Liver (tissue), 8 donors: ENCODE measurements at regions not wholly inside any gene's neighbourhood (a gene's known extent, or its start where the extent isn't known, plus 50 kb on each side); places are given as distances from the start of the nearest gene placed in this dataset.

Experiments used
- DNase-seq: peaks from one replicate; pipeline ENCODE4 v3.0.0-alpha.2; 2017; ENCODE audit warnings: low spot score
- H3K27ac ChIP-seq, 2 donors: one replicate each; pipeline ENCODE4 v1.7.0; 2013; ENCODE audit warnings: inconsistent platforms in 2 of 2, low read length in 2 of 2, control low read depth in 1 of 2, low read depth in 1 of 2, mild to moderate bottlenecking in 1 of 2
- H3K27me3 ChIP-seq, 4 donors: one replicate each; pipeline versions ENCODE4 v1.6.1 to v1.7.0; 2013; ENCODE audit warnings: low read length in 3 of 4, inconsistent platforms in 1 of 4, mild to moderate bottlenecking in 1 of 4, moderate library complexity in 1 of 4; ENCODE audit not compliant: control insufficient read depth in 4 of 4, insufficient read depth in 4 of 4
- H3K36me3 ChIP-seq, 4 donors: one replicate each; pipeline versions ENCODE4 v1.6.1 to v1.7.0; 2013; ENCODE audit warnings: low read length in 3 of 4, mild to moderate bottlenecking in 3 of 4, low read depth in 1 of 4, moderate library complexity in 1 of 4; ENCODE audit not compliant: control insufficient read depth in 4 of 4, insufficient read depth in 3 of 4
- H3K4me1 ChIP-seq, 4 donors: one replicate each; pipeline versions ENCODE4 v1.6.1 to v1.7.0; 2013; ENCODE audit warnings: low read length in 3 of 4, mild to moderate bottlenecking in 3 of 4, moderate library complexity in 1 of 4; ENCODE audit not compliant: control insufficient read depth in 4 of 4, insufficient read depth in 4 of 4
- H3K4me3 ChIP-seq, 3 donors: one replicate each; pipeline versions ENCODE4 v1.6.1 to v1.7.0; 2013; ENCODE audit warnings: low read length in 3 of 3, control low read depth in 1 of 3, low read depth in 1 of 3, mild to moderate bottlenecking in 1 of 3
- H3K9ac ChIP-seq, 2 donors: one replicate each; pipeline ENCODE4 v1.7.0; 2013; ENCODE audit warnings: low read length in 2 of 2, mild to moderate bottlenecking in 2 of 2, moderate library complexity in 2 of 2, control low read depth in 1 of 2, low read depth in 1 of 2
- H3K9me3 ChIP-seq, 4 donors: one replicate each; pipeline versions ENCODE4 v1.6.1 to v1.7.0; 2013; ENCODE audit warnings: low read length in 3 of 4; ENCODE audit not compliant: control insufficient read depth in 4 of 4
- ATF3 ChIP-seq: IDR thresholded peaks from 2 replicates; pipeline ENCODE4 v1.6.1; 2016; ENCODE audit warnings: antibody characterized with exemption
- EGR1 ChIP-seq, 2 donors: IDR thresholded peaks; 2 replicates each; pipeline ENCODE4 v1.6.1; 2016 to 2018; ENCODE audit warnings: antibody characterized with exemption in 2 of 2, low read depth in 2 of 2
- FOXA1 ChIP-seq: IDR thresholded peaks from 2 replicates; pipeline ENCODE4 v1.6.1; 2016; ENCODE audit warnings: antibody characterized with exemption
- FOXA2 ChIP-seq: IDR thresholded peaks from 2 replicates; pipeline ENCODE4 v1.6.1; 2016; ENCODE audit warnings: antibody characterized with exemption
- GABPA ChIP-seq, 2 donors: IDR thresholded peaks in 1 of 2; conservative IDR thresholded peaks in 1 of 2; 2 replicates each; pipeline ENCODE4 v1.6.1; 2016; ENCODE audit warnings: antibody characterized with exemption in 2 of 2, mild to moderate bottlenecking in 1 of 2, moderate library complexity in 1 of 2
- HNF4A ChIP-seq, 2 donors: conservative IDR thresholded peaks; 2 replicates each; pipeline ENCODE4 v1.6.1; 2016; ENCODE audit warnings: antibody characterized with exemption in 2 of 2, mild to moderate bottlenecking in 2 of 2
- HNF4G ChIP-seq: IDR thresholded peaks from 2 replicates; pipeline ENCODE4 v1.6.1; 2016; ENCODE audit warnings: antibody characterized with exemption
- JUND ChIP-seq, 2 donors: IDR thresholded peaks; 2 replicates each; pipeline ENCODE4 v1.6.1; 2016; ENCODE audit warnings: antibody characterized with exemption in 2 of 2
- NR2F2 ChIP-seq: IDR thresholded peaks from 2 replicates; pipeline ENCODE4 v1.6.1; 2016; ENCODE audit warnings: antibody characterized with exemption
- RAD21 ChIP-seq, 2 donors: IDR thresholded peaks; 2 replicates each; pipeline ENCODE4 v1.6.1; 2016; ENCODE audit warnings: antibody characterized with exemption in 2 of 2, mild to moderate bottlenecking in 2 of 2
- REST ChIP-seq: IDR thresholded peaks from 2 replicates; pipeline ENCODE4 v1.6.1; 2016; ENCODE audit warnings: antibody characterized with exemption, mild to moderate bottlenecking
- RXRA ChIP-seq, 2 donors: IDR thresholded peaks; 2 replicates each; pipeline ENCODE4 v1.6.1; 2017 to 2018; ENCODE audit warnings: antibody characterized with exemption in 2 of 2, mild to moderate bottlenecking in 1 of 2
- SP1 ChIP-seq: IDR thresholded peaks from 2 replicates; pipeline ENCODE4 v1.6.1; 2018; ENCODE audit warnings: antibody characterized with exemption, mild to moderate bottlenecking
- TAF1 ChIP-seq: conservative IDR thresholded peaks from 2 replicates; pipeline ENCODE4 v1.6.1; 2016; ENCODE audit warnings: antibody characterized with exemption, mild to moderate bottlenecking
- YY1 ChIP-seq: IDR thresholded peaks from 2 replicates; pipeline ENCODE4 v1.6.1; 2016; ENCODE audit warnings: antibody characterized with exemption, mild to moderate bottlenecking
- WGBS: extraction: QIAGEN DNeasy Blood & Tissue Kit; methylation state at CpG from one replicate; pipeline ENCODE4 v1.1.7; 2013; 5-methylcytosine and 5-hydroxymethylcytosine counted together
- TF ChIP-seq, protein P1 (sequence below): IDR thresholded peaks from 2 replicates; pipeline ENCODE4 v1.6.1; 2016; ENCODE audit warnings: antibody characterized with exemption
- TF ChIP-seq, protein P2 (sequence below): fragments of 150-350 bp; IDR thresholded peaks from 2 replicates; pipeline ENCODE4 v1.5.1; 2017; ENCODE audit warnings: improper control_type of control experiment, low read depth, low read length; ENCODE audit not compliant: missing input control
- TF ChIP-seq, protein P3 (sequence below): IDR thresholded peaks from 2 replicates; pipeline ENCODE4 v1.6.1; 2016; ENCODE audit warnings: antibody characterized with exemption
- donor health status: healthy.
- donor health status: healthy.
- donor health status: healthy.
- donor health status: healthy.
- donor health status: healthy.

- Histone ChIP-seq H3K36me3 (no peaks in the 10 kb centered on the region), H3K4me1 (no peaks in the 10 kb centered on the region), H3K9ac (no peak overlapping the region), H3K27ac (no peak overlapping the region), H3K9me3 (no peaks in the 10 kb centered on the region), H3K27me3 (no peaks in the 10 kb centered on the region), H3K4me3 (no peak overlapping the region)
- DNase-seq: no peak
- TF ChIP-seq EGR1 (IDR thresholded peaks at IDR 0.05; ENCODE audit: low read depth in 2 of 2) (no peak), NR2F2 (no peak), HNF4G (no peak), RAD21 (IDR thresholded peaks at IDR 0.05) (no peak), JUND (IDR thresholded peaks at IDR 0.05) (no peak), RXRA (IDR thresholded peaks at IDR 0.05) (no peak), TAF1 (no peak), SP1 (no peak), YY1 (no peak), HNF4A (conservative IDR thresholded peaks at IDR 0.05) (no peak), FOXA1 (no peak), FOXA2 (no peak), GABPA (IDR thresholded peaks at IDR 0.05 in 1 of 2, conservative IDR thresholded peaks at IDR 0.05 in 1 of 2) (no peak), ATF3 (no peak), REST (no peak)
- TF ChIP-seq, protein P1, sequence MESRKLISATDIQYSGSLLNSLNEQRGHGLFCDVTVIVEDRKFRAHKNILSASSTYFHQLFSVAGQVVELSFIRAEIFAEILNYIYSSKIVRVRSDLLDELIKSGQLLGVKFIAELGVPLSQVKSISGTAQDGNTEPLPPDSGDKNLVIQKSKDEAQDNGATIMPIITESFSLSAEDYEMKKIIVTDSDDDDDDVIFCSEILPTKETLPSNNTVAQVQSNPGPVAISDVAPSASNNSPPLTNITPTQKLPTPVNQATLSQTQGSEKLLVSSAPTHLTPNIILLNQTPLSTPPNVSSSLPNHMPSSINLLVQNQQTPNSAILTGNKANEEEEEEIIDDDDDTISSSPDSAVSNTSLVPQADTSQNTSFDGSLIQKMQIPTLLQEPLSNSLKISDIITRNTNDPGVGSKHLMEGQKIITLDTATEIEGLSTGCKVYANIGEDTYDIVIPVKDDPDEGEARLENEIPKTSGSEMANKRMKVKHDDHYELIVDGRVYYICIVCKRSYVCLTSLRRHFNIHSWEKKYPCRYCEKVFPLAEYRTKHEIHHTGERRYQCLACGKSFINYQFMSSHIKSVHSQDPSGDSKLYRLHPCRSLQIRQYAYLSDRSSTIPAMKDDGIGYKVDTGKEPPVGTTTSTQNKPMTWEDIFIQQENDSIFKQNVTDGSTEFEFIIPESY: no peak
- TF ChIP-seq, protein P2, sequence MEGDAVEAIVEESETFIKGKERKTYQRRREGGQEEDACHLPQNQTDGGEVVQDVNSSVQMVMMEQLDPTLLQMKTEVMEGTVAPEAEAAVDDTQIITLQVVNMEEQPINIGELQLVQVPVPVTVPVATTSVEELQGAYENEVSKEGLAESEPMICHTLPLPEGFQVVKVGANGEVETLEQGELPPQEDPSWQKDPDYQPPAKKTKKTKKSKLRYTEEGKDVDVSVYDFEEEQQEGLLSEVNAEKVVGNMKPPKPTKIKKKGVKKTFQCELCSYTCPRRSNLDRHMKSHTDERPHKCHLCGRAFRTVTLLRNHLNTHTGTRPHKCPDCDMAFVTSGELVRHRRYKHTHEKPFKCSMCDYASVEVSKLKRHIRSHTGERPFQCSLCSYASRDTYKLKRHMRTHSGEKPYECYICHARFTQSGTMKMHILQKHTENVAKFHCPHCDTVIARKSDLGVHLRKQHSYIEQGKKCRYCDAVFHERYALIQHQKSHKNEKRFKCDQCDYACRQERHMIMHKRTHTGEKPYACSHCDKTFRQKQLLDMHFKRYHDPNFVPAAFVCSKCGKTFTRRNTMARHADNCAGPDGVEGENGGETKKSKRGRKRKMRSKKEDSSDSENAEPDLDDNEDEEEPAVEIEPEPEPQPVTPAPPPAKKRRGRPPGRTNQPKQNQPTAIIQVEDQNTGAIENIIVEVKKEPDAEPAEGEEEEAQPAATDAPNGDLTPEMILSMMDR: no peak
- TF ChIP-seq, protein P3, sequence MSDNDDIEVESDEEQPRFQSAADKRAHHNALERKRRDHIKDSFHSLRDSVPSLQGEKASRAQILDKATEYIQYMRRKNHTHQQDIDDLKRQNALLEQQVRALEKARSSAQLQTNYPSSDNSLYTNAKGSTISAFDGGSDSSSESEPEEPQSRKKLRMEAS: no peak
- WGBS: 65% methylated on average over 2 of the region's 2 CpGs
Measured at GRCh38 chr2:183522489-183523266, 398.4 kb downstream of the NUP35 start.
